HG02884 (cell line): ENCODE measurements at regions not wholly inside any gene's neighbourhood (a gene's known extent, or its start where the extent isn't known, plus 50 kb on each side); places are given as distances from the start of the nearest gene placed in this dataset.
A peak's percentile ranks its signal among the peaks of the same experiment; 100 is the strongest.
"Not testable (repeated sequence)": the region's sequence is repeated elsewhere in the genome, so short reads cannot be mapped to it uniquely, and the experiment has no call there.

Experiments
- ATAC-seq: cut with Tn5 transposase; IDR thresholded peaks from one replicate; pipeline ENCODE4 v1.9.1; 2021; ENCODE audit warnings: mild to moderate bottlenecking, moderate library complexity; ENCODE audit not compliant: unreplicated experiment

GRCh38 chr9:7484014-7484413, 315.6 kb downstream of the DMAC1 start:
- not testable (repeated sequence) for ATAC-seq

DNA sequence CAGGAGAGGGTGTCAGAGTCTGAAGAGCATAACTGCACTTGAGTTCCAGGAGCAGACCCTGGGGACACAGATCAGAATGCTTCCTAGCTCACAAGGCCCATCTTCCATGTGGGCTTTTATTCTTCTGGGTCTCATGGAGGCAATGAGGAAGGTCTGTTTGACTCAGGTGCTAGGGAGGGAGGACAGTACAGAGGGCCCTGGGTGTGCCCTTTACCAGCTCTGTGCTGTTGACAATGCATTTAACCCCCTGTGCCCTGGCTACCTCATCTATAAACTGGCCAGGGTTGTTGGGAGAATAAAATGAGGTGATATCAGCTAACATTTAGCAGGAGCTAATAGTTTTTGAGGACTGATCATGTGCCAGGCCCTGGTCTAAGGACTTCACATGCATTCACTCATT, 318.0 kb downstream of the DMAC1 start:
- no peak for ATAC-seq

- no peak for ATAC-seq
Observed at GRCh38 chr9:7479300-7479699, 320.3 kb downstream of the DMAC1 start.

- ATAC-seq, result no peak
Observed at GRCh38 chr9:7478646-7479045, 320.9 kb downstream of the DMAC1 start.

DNA sequence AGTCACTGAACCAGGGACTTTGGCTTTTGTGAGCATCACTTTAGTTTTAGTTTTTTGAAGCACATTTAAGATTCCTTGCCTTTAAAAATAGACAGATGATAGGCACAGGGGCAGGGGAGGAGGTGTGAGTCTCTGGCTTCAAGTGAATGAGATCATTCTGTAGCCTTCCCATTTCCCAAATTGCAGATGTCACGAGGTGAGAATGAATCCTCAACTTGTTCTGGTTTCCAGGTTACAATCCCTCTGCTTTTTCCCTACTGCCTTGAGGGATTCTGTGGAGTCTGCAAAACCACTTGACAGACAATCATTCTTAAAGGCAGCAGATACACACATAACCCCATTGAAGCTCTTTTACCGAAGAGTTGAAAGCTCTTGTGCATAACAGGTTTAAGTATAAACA, 332.4 kb downstream of the DMAC1 start:
- no peak for ATAC-seq

DNA sequence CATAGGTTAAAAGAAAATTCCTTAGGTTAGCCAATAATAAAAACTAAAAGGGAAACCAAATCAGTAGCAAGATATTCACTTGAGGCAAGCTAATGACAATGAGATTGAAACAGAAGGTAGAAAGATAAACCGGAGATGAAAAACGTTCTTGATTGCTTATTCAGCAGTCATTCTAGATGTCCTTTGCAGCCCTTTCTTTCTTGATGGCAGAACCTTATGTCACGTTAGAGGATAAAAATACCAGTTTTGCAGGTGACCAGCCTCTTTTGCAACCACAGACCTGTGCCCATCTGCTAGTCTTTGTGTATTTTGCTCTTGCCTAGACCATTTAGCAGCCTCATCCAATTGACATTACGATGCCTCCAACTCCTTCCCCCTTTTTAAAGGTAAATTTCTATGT, 337.8 kb downstream of the DMAC1 start:
- no peak for ATAC-seq

DNA sequence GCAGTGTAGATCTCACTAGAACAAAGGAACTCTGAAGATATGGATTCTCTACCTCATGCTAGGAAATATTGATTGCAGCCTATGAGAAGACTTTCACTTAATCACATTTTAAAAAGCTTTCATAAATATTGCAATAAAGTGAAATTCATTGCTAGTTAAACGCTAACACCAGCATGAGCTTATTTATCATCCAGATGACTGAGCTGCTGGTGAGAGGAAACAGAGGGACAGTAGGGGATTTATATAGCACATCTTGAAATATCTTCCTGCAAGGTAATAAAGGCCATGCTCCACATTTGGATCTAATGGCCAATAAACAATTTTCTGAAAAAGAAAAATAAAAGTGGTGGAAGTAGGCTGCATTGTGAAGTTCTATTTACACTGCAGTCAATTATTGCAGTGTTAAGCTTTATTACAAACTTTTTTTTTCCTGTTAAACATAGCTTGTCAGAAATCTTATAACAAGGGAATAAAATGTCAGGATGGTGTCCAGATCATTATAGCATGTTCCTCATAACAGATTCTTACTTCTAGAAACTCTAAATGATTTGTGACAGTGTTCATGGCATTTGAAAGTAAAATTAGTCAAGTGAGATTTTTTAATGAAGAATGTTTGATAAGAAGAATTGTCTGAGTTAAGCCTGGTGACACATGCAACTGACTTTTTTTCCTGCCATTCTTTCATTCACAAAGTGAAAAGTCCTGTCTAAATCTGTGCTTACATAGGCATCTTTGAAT, 342.6 kb downstream of the DMAC1 start:
- no peak for ATAC-seq

DNA sequence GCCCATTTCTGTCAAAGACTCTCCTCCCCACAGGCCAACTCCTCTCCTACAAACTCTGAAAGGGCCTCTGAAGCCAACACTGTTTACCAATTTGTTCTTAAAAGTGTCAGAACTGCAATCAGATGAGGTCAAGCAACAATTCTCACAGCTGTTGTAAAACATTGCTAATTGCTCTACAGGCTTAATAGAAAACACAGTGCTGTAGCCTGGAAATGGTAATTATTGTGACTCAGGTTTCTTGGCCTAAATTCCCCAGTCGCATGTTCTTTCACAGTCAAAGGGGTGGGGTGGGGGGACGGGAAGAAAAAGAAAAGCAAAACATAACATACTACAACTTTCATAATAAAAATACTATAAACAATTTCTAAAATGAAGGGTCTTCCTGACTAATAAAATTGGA, 343.2 kb downstream of the DMAC1 start:
- ATAC-seq, result no peak

DNA sequence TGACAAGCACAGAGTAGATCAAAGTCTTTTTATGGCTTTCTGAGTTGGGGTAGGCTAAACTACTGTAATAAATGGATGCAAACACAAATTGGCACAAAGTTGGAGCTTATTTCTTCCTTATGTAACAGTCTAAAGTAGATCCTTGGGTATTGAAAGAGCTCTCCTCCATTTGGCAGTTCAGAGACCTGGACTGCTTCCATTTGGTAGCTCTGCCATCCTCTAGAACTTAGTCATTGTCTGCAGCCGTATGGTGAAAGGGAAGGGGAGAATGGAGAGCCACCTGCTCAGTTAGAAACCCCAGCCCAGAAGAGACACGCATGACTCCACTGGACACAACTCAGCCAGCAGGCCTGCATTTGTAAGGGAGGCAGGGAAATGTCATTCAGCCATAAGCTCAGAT, 345.0 kb downstream of the DMAC1 start:
- no peak for ATAC-seq

GRCh38 chr9:7452378-7452777, 347.2 kb downstream of the DMAC1 start:
- no peak for ATAC-seq

DNA sequence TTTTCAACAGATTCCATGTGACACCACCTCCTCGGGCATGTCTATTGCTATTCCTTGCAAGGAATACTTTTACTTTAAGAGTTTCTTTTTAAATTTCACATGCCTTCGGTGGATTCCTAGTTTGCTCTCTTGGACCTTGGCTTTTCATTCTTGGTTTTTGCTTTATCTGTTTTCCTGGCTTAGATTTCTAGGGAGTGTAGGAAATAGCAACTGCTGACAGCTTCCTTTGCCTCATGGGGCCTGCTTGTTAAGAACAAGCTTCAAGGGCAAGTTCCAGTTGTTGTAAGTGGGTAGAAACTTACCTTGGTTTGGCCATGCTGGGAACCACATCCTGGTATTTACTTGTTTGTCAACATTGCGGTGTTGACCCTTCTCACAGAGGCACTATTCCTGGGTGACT, 348.5 kb downstream of the DMAC1 start:
- ATAC-seq, result no peak

- ATAC-seq, result no peak
Observed at GRCh38 chr9:7443541-7443940, 356.0 kb downstream of the DMAC1 start.

GRCh38 chr9:7439355-7439995, 360.1 kb downstream of the DMAC1 start:
- no peak for ATAC-seq

DNA sequence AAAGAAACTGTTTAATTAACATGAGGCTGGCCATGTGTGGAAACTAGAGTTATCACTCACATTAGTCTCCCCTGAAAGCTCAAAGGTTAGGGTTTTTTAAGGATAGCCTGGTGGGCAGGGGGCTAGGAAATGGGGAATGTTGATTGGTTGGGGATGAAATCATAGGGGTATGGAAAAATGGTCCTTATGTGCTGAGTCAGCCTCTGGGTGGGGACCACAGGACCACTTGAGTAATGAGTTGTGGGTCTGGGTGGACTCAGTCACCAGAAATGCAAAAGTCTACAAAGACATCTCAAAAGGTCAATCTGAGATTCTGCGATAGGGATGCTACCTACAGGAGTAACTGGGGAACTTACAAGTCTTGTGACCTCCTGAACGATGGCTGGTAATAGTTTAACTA, 362.8 kb downstream of the DMAC1 start:
- no peak for ATAC-seq

GRCh38 chr9:7433508-7434292, 365.9 kb downstream of the DMAC1 start:
- no peak for ATAC-seq

DNA sequence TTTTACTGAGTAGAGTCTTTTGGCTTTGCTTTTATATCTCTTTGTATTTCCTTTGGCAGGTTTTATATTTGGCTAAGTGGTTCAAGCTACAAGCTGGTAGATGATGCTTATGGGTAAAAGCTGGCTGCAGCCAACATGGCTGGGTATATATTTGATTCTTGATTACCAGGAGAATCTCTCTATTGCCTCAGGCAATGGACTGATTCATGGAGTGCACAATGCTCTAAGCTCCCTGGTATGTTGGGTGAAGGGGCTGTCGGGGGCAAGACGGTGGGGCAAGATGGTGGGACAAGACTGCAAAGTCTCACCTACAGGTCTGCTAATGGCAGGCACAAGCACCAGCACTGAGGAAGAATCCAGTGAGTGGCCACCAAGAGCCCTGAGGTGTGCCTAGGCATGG, 366.6 kb downstream of the DMAC1 start:
- no peak for ATAC-seq

DNA sequence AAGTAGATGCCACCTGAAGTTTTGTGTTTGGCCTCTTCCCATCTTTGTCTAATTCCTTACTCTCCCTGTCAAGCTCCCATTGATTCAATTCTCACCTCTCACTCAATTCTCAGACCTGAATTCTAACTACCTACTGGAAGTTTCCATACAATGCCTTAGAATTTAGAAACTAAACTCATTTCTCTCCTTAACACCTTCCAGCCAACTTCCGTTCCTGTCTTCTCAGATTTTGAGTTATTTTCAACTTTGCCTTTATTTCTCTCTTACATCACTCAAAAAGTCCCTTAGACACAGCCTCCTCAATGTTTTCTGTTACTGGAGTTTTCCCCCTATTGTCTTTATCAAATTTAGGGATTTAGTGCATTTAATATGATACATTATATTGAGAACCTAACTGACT, 382.2 kb downstream of the DMAC1 start:
- ATAC-seq, result not testable (repeated sequence)

DNA sequence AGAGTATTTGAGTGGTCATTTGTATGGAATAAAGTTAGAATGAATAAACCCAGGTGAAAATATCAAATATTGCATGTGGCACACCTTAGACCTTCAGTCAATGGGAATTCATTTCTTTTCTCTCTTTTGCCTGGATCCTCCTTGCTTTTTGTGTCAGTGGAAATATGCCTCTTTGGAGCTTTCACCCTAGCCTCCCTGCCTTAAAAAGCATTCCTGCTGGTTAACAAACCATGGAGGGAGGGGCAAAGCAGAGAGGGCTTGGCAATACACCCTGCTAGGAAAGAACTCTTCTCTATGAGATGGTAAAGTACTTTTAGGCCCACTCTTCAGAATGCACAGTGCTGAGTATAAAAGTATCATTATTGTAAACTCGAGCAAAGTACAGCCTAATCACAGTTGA, 383.7 kb downstream of the DMAC1 start:
- ATAC-seq, result no peak

DNA sequence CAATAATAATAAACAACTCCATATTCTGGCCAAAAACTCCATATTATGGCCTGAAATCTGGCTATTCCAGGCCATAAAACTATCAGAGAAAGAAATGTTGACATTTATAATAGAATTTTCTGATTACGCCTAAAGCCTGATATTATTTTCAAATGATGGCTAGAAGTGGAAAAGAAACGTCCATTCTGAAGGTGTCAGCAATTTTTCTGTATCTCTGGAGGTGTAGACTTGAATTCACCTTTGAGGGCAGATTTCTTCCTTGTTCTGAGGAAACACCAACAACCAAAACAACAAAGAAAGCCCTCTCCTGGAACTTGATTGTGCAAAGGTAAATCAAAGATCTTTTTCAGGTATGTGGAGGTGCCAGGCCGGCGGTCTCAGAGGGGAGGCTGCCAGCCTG, 390.7 kb downstream of the DMAC1 start:
- ATAC-seq, result no peak

- ATAC-seq, result no peak
Observed at GRCh38 chr9:7407246-7407645, 392.3 kb downstream of the DMAC1 start.

- peak; percentile 85 for ATAC-seq
Observed at GRCh38 chr9:7405924-7406604, 393.5 kb downstream of the DMAC1 start.
